A549 (cell line): ENCODE measurements at regions not wholly inside any gene's neighbourhood (a gene's known extent, or its start where the extent isn't known, plus 50 kb on each side); places are given as distances from the start of the nearest gene placed in this dataset.

Source experiments
- ATAC-seq, 2 experiments: fragments of 200-7000 bp in 1 of 2; fragments of >200 bp in 1 of 2; cut with Nextera tagmentation in 1 of 2; cut with Tn5 transposase in 1 of 2; 3 replicates each; pipeline versions ENCODE4 v1.8.0 to v1.9.1; 2018 to 2020; ENCODE audit warnings: mild to moderate bottlenecking in 1 of 2, moderate library complexity in 1 of 2
- CTCF ChIA-PET: fragments of 300-600 bp; sonication (Branson Sonifier 250); formaldehyde crosslinking; extraction: SDS; loops from one replicate; lab custom pipeline; 2021; ENCODE audit warnings: antibody characterized with exemption, inconsistent platforms; lab: Yijun Ruan, JAX
- POLR2A ChIA-PET: fragments of 350-600 bp; formaldehyde crosslinking; extraction: SDS; loops from one replicate; lab custom pipeline; 2021; ENCODE audit warnings: antibody characterized with exemption, inconsistent platforms; lab: Yijun Ruan, JAX
- DNase-seq, 2 experiments: peaks; one replicate each; pipeline versions ENCODE4 v3.0.0 to v3.0.0-alpha.2; 2011 to 2016; ENCODE audit warnings: low read depth in 1 of 2, low spot score in 1 of 2
- FAIRE-seq: peaks from 2 replicates; lab custom pipeline; 2011; peaks lifted over from hg19 to GRCh38; lab: Jason Lieb, UNC
- H3K27ac ChIP-seq, 2 experiments: fragments of >200 bp; sonication (Bioruptor Twin); formaldehyde crosslinking; 3 replicates each; pipeline ENCODE4 v1.5.1; 2016 to 2017
- H3K4me1 ChIP-seq: fragments of >200 bp; sonication (Bioruptor Twin); formaldehyde crosslinking; 3 replicates; pipeline ENCODE4 v1.6.1; 2016
- H3K4me2 ChIP-seq: fragments of >200 bp; sonication (Bioruptor Twin); formaldehyde crosslinking; 3 replicates; pipeline ENCODE4 v1.6.1; 2016
- H3K4me3 ChIP-seq: fragments of >200 bp; sonication (Bioruptor Twin); formaldehyde crosslinking; 3 replicates; pipeline ENCODE4 v1.5.1; 2016
- H3K9me3 ChIP-seq: fragments of >200 bp; sonication (Bioruptor Twin); formaldehyde crosslinking; 3 replicates; pipeline ENCODE4 v1.6.1; 2016
- BCL3 ChIP-seq: fragments of >200 bp; sonication (Bioruptor Twin); formaldehyde crosslinking; IDR thresholded peaks from 3 replicates; pipeline ENCODE4 v1.6.1; 2016
- CEBPB ChIP-seq, 2 experiments: fragments of >200 bp in 1 of 2; sonication (Bioruptor Twin) in 1 of 2; formaldehyde crosslinking in 1 of 2; IDR thresholded peaks; 2 replicates each; pipeline ENCODE4 v1.6.1; 2012 to 2016
- CHD2 ChIP-seq: fragments of 150-350 bp; IDR thresholded peaks from 2 replicates; pipeline ENCODE4 v1.6.1; 2014; ENCODE audit warnings: low read length; ENCODE audit not compliant: partially characterized antibody
- CHD4 ChIP-seq: fragments of 200-600 bp; sonication (generic); IDR thresholded peaks from 2 replicates; pipeline ENCODE4 v1.6.1; 2016; ENCODE audit warnings: antibody characterized with exemption, mild to moderate bottlenecking, borderline replicate concordance
- CTCF ChIP-seq: fragments of >200 bp; sonication (Bioruptor Twin); formaldehyde crosslinking; IDR thresholded peaks from 3 replicates; pipeline ENCODE4 v1.5.1; 2016
- EHF ChIP-seq: fragments of 250-450 bp; sonication (Bioruptor Pico); IDR thresholded peaks from 2 replicates; pipeline ENCODE4 v1.5.0; 2020; ENCODE audit warnings: mild to moderate bottlenecking
- ELK1 ChIP-seq: fragments of 150-350 bp; IDR thresholded peaks from 2 replicates; pipeline ENCODE4 v1.6.1; 2014; ENCODE audit warnings: low read depth, mild to moderate bottlenecking, low read length
- EP300 ChIP-seq, 2 experiments: fragments of >200 bp; sonication (Bioruptor Twin); formaldehyde crosslinking; IDR thresholded peaks; 2 replicates in 1 of 2; 3 replicates in 1 of 2; pipeline ENCODE4 v1.6.1; 2016 to 2017
- ESRRA ChIP-seq: fragments of 150-350 bp; IDR thresholded peaks from 2 replicates; pipeline ENCODE4 v1.6.1; 2014; ENCODE audit warnings: mild to moderate bottlenecking, low read length, borderline replicate concordance
- FOSB ChIP-seq: fragments of 250-450 bp; sonication (Bioruptor Pico); IDR thresholded peaks from 2 replicates; pipeline ENCODE4 v1.5.0; 2020; ENCODE audit warnings: mild to moderate bottlenecking, moderate library complexity
- FOXS1 ChIP-seq: fragments of 250-450 bp; sonication (Bioruptor Pico); IDR thresholded peaks from 2 replicates; pipeline ENCODE4 v1.5.0; 2020; ENCODE audit warnings: mild to moderate bottlenecking, moderate library complexity
- GATA3 ChIP-seq: IDR thresholded peaks from 2 replicates; pipeline ENCODE4 v1.6.1; 2012; ENCODE audit warnings: borderline replicate concordance
- HES2 ChIP-seq: fragments of >200 bp; sonication (Bioruptor Twin); formaldehyde crosslinking; IDR thresholded peaks from 2 replicates; pipeline ENCODE4 v1.6.1; 2016
- HOXB13 ChIP-seq: fragments of 250-450 bp; sonication (Bioruptor Pico); IDR thresholded peaks from 2 replicates; pipeline ENCODE4 v1.5.0; 2020; ENCODE audit warnings: low read depth, mild to moderate bottlenecking, moderate library complexity
- JUN ChIP-seq, 2 experiments: fragments of >200 bp; sonication (Bioruptor Twin); formaldehyde crosslinking; IDR thresholded peaks; 2 replicates in 1 of 2; 3 replicates in 1 of 2; pipeline ENCODE4 v1.6.1; 2016 to 2017
- KDM1A ChIP-seq: fragments of 200-600 bp; sonication (generic); IDR thresholded peaks from 2 replicates; pipeline ENCODE4 v1.6.1; 2016; ENCODE audit warnings: low read depth, mild to moderate bottlenecking
- KDM5A ChIP-seq: fragments of 200-600 bp; sonication (generic); IDR thresholded peaks from 2 replicates; pipeline ENCODE4 v1.6.1; 2016; ENCODE audit warnings: antibody characterized with exemption, mild to moderate bottlenecking
- MAX ChIP-seq: IDR thresholded peaks from 2 replicates; pipeline ENCODE4 v1.6.1; 2012
- MAZ ChIP-seq: fragments of 150-350 bp; IDR thresholded peaks from 2 replicates; pipeline ENCODE4 v1.6.1; 2014; ENCODE audit warnings: antibody characterized with exemption, low read depth, low read length, borderline replicate concordance
- MYC ChIP-seq: IDR thresholded peaks from 2 replicates; pipeline ENCODE4 v1.6.1; 2012; ENCODE audit warnings: mild to moderate bottlenecking, inconsistent platforms, low read length, improper control_type of control experiment, borderline replicate concordance
- NR3C1 ChIP-seq: fragments of >200 bp; sonication (Bioruptor Twin); formaldehyde crosslinking; IDR thresholded peaks from 3 replicates; pipeline ENCODE4 v1.6.1; 2017
- PBX3 ChIP-seq: IDR thresholded peaks from 2 replicates; pipeline ENCODE4 v1.6.1; 2012
- PHF8 ChIP-seq: fragments of 200-600 bp; sonication (generic); IDR thresholded peaks from 2 replicates; pipeline ENCODE4 v1.6.1; 2016; ENCODE audit warnings: low read depth, mild to moderate bottlenecking, antibody characterized with exemption, moderate library complexity, borderline replicate concordance
- RAD21 ChIP-seq, 2 experiments: fragments of >200 bp in 1 of 2; sonication (Bioruptor Twin) in 1 of 2; formaldehyde crosslinking in 1 of 2; IDR thresholded peaks in 1 of 2; conservative IDR thresholded peaks in 1 of 2; 2 replicates in 1 of 2; 3 replicates in 1 of 2; pipeline ENCODE4 v1.6.1; 2012 to 2018; ENCODE audit warnings: inconsistent platforms in 1 of 2
- RFX5 ChIP-seq: fragments of 450-650 bp; IDR thresholded peaks from 2 replicates; pipeline ENCODE4 v1.7.1; 2014; ENCODE audit warnings: antibody characterized with exemption, mild to moderate bottlenecking, moderate library complexity
- SMC3 ChIP-seq: fragments of >200 bp; sonication (Bioruptor Twin); formaldehyde crosslinking; IDR thresholded peaks from 3 replicates; pipeline ENCODE4 v1.6.1; 2018; ENCODE audit warnings: inconsistent platforms
- SREBF2 ChIP-seq: fragments of 450-650 bp; IDR thresholded peaks from 2 replicates; pipeline ENCODE4 v1.6.1; 2014; ENCODE audit warnings: mild to moderate bottlenecking, moderate library complexity
- TFCP2L1 ChIP-seq: fragments of 250-450 bp; sonication (Bioruptor Pico); IDR thresholded peaks from 2 replicates; pipeline ENCODE4 v1.5.0; 2021; ENCODE audit warnings: mild to moderate bottlenecking
- USF2 ChIP-seq: fragments of 450-650 bp; IDR thresholded peaks from 2 replicates; pipeline ENCODE4 v1.6.1; 2014; ENCODE audit warnings: antibody characterized with exemption
- ZFP36 ChIP-seq: fragments of 450-650 bp; IDR thresholded peaks from 2 replicates; pipeline ENCODE4 v1.6.1; 2014; ENCODE audit warnings: borderline replicate concordance; ENCODE audit not compliant: partially characterized antibody
- ZSCAN20 ChIP-seq: fragments of 250-450 bp; sonication (Bioruptor Pico); IDR thresholded peaks from 2 replicates; pipeline ENCODE4 v1.8.0; 2022; ENCODE audit warnings: mild to moderate bottlenecking, moderate library complexity

- FAIRE-seq: no peak
- CTCF ChIA-PET: no interaction called here
- no peak overlapping the region for H3K27ac ChIP-seq
- ATAC-seq: no peak
- no peaks in the 10 kb centered on the region for H3K9me3 ChIP-seq
- DNase-seq: no peak
- no peaks in the 10 kb centered on the region for H3K4me1 ChIP-seq
- TF ChIP-seq EP300 (IDR thresholded peaks at IDR 0.05) (no peak), NR3C1 (no peak), CEBPB (IDR thresholded peaks at IDR 0.05) (no peak), CHD4 (no peak), ZSCAN20 (CRISPR knock-in tag) (no peak), ESRRA (no peak), JUN (IDR thresholded peaks at IDR 0.05) (no peak), CHD2 (no peak), PBX3 (no peak), MYC (no peak), MAX (no peak), HES2 (no peak), SMC3 (no peak), FOSB (CRISPR knock-in tag) (no peak), USF2 (no peak), ZFP36 (no peak), EHF (no peak), TFCP2L1 (CRISPR knock-in tag) (no peak)
- no peak overlapping the region for H3K4me3 ChIP-seq
- no peak overlapping the region for H3K4me2 ChIP-seq
- POLR2A ChIA-PET: no interaction called here
Measured at GRCh38 chr6:51394061-51394460, 575.4 kb downstream of the TFAP2B start.

- no peak for FAIRE-seq
- Histone ChIP-seq H3K9me3 (no peaks in the 10 kb centered on the region), H3K27ac (no peak overlapping the region), H3K4me1 (no peaks in the 10 kb centered on the region), H3K4me2 (no peak overlapping the region), H3K4me3 (no peak overlapping the region)
- ATAC-seq: no peak
- DNase-seq: no peak
- CTCF ChIA-PET: no interaction called here
- POLR2A ChIA-PET: no interaction called here
- no peak for TF ChIP-seq CTCF
- TF ChIP-seq CHD4: no peak
- no peak for TF ChIP-seq BCL3
- no peak for TF ChIP-seq GATA3
- no peak for TF ChIP-seq EP300 (IDR thresholded peaks at IDR 0.05)
- no peak for TF ChIP-seq RFX5
- no peak for TF ChIP-seq USF2
- no peak for TF ChIP-seq RAD21 (conservative IDR thresholded peaks at IDR 0.05 in 1 of 2, IDR thresholded peaks at IDR 0.05 in 1 of 2)
- no peak for TF ChIP-seq SREBF2
- no peak for TF ChIP-seq PHF8
- no peak for TF ChIP-seq ELK1
- no peak for TF ChIP-seq HES2
- TF ChIP-seq CEBPB (IDR thresholded peaks at IDR 0.05): no peak
- no peak for TF ChIP-seq HOXB13 (CRISPR knock-in tag)
- no peak for TF ChIP-seq PBX3
- no peak for TF ChIP-seq MAZ
- TF ChIP-seq FOXS1: no peak
- no peak for TF ChIP-seq KDM1A
- TF ChIP-seq KDM5A: no peak
Measured at GRCh38 chr6:51396583-51396982, 577.9 kb downstream of the TFAP2B start.
